ENCODE measurements at regions not wholly inside any gene's neighbourhood (a gene's known extent, or its start where the extent isn't known, plus 50 kb on each side); places are given as distances from the start of the nearest gene placed in this dataset.

GRCh38 chr16:85537795-85538401, 75.2 kb upstream of the GSE1 start (continued):
- TF ChIP-seq SIX1 (CRISPR knock-in tag; IDR thresholded peaks at IDR 0.05; ENCODE audit: borderline replicate concordance) (no peak), ZNF317 (CRISPR knock-in tag; IDR thresholded peaks at IDR 0.05) (0 out of 2 replicates have a peak, but pooled peaks have one; percentile 17), ZNF136 (CRISPR knock-in tag; IDR thresholded peaks at IDR 0.05; ENCODE audit: low read depth) (no peak), HMG20B (CRISPR knock-in tag; conservative IDR thresholded peaks at IDR 0.05) (no peak), CHD4 (IDR thresholded peaks at IDR 0.05; ENCODE audit: borderline replicate concordance, low read length) (no peak)

- WGBS (ENCODE audit: low lambda C conversion rate), result 80% methylated on average over 7 of the region's 7 CpGs
- Histone ChIP-seq H3K9me3 (ENCODE audit: low read length) (no peaks in the 10 kb centered on the region), H3K36me3 (replicated peaks in 1 of 2; ENCODE audit: control insufficient read depth in 1 of 2, insufficient read depth in 2 of 2, low read length in 2 of 2) (no peaks in the 10 kb centered on the region), H2AFZ (ENCODE audit: low read length) (no peak overlapping the region), H3K27ac (ENCODE audit: extremely low read length, insufficient read depth, low read length) (peak overlapping the region; percentile 90), H3K79me2 (ENCODE audit: insufficient read depth, low read length) (peaks cover 16% of the 10 kb centered on the region), H3K27me3 (ENCODE audit: control insufficient read depth in 1 of 2, insufficient read depth in 2 of 2, low read length in 2 of 2) (no peaks in the 10 kb centered on the region), H3K9ac (ENCODE audit: insufficient read depth, low read depth, low read length) (0 out of 2 replicates have a peak overlapping the region, but pooled peaks have one; percentile 71), H3K4me3 (replicated peaks in 1 of 3; ENCODE audit: insufficient read depth in 1 of 3, low read depth in 2 of 3, low read length in 3 of 3) (peak overlapping the region in 1 of 3 experiments; percentile 74; a peak in 1 of 6 replicates), H3K4me2 (ENCODE audit: low read depth, low read length) (peak overlapping the region; percentile 83), H4K20me1 (ENCODE audit: insufficient read depth, low read length) (no peaks in the 10 kb centered on the region), H3K4me1 (ENCODE audit: insufficient read depth, low read length) (peaks cover 97% of the 10 kb centered on the region)
- DNase-seq (ENCODE audit: low spot score) (no peak), FAIRE-seq (no peak), ATAC-seq (no peak)
- intact Hi-C loops (cut with micrococcal nuclease; ENCODE audit: unreplicated experiment) (no loop called here), in situ Hi-C loops (cut with HindIII; ENCODE audit: extremely low pct_ligation_motif_present, low pct_unique_long_range_greater_than_20kb) (no loop called here)
- ChIA-PET CTCF (ENCODE audit: low intra/inter-chr PET ratio, low total read pairs) (no interaction called here), POLR2A (interaction anchor here (1.3 to 8.4 kb wide), 5 partner anchors 10 to 23 kb away, joined by 5 to 227 read pairs (median 145); no protein-coding TSS in a partner anchor)
- BruUV-seq (replicated peaks), result no TSS peak
- TF ChIP-seq, protein P1, sequence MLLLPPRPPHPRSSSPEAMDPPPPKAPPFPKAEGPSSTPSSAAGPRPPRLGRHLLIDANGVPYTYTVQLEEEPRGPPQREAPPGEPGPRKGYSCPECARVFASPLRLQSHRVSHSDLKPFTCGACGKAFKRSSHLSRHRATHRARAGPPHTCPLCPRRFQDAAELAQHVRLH (CRISPR knock-in tag; IDR thresholded peaks at IDR 0.05; ENCODE audit: borderline replicate concordance, low read depth), result no peak
- TF ChIP-seq AHR (CRISPR knock-in tag; IDR thresholded peaks at IDR 0.05) (no peak), ZC3H13 (CRISPR knock-in tag; IDR thresholded peaks at IDR 0.05) (0 out of 2 replicates have a peak, but pooled peaks have one; percentile 51), SP4 (CRISPR knock-in tag; IDR thresholded peaks at IDR 0.05) (0 out of 2 replicates have a peak, but pooled peaks have one; percentile 22), ZNF7 (CRISPR knock-in tag; IDR thresholded peaks at IDR 0.05) (no peak), ZNF441 (CRISPR knock-in tag; IDR thresholded peaks at IDR 0.05; ENCODE audit: borderline replicate concordance) (0 out of 2 replicates have a peak, but pooled peaks have one; percentile 1), EED (CRISPR knock-in tag; IDR thresholded peaks at IDR 0.05) (0 out of 2 replicates have a peak, but pooled peaks have one; percentile 59), ZNF446 (CRISPR knock-in tag; IDR thresholded peaks at IDR 0.05) (no peak)
- TF ChIP-seq, protein P2, sequence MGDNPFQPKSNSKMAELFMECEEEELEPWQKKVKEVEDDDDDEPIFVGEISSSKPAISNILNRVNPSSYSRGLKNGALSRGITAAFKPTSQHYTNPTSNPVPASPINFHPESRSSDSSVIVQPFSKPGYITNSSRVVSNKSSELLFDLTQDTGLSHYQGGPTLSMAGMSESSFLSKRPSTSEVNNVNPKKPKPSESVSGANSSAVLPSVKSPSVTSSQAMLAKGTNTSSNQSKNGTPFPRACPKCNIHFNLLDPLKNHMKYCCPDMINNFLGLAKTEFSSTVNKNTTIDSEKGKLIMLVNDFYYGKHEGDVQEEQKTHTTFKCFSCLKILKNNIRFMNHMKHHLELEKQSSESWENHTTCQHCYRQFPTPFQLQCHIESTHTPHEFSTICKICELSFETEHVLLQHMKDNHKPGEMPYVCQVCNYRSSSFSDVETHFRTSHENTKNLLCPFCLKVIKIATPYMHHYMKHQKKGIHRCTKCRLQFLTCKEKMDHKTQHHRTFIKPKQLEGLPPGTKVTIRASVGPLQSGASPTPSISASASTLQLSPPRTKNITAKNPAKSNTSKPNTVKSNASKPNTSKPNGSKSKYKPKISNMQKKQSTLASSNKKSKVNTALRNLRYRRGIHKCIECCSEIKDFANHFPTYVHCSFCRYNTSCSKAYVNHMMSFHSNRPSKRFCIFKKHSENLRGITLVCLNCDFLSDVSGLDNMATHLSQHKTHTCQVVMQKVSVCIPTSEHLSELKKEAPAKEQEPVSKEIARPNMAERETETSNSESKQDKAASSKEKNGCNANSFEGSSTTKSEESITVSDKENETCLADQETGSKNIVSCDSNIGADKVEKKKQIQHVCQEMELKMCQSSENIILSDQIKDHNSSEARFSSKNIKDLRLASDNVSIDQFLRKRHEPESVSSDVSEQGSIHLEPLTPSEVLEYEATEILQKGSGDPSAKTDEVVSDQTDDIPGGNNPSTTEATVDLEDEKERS (CRISPR knock-in tag; IDR thresholded peaks at IDR 0.05), result 0 out of 2 replicates have a peak, but pooled peaks have one; percentile 3
- TF ChIP-seq, protein P3, sequence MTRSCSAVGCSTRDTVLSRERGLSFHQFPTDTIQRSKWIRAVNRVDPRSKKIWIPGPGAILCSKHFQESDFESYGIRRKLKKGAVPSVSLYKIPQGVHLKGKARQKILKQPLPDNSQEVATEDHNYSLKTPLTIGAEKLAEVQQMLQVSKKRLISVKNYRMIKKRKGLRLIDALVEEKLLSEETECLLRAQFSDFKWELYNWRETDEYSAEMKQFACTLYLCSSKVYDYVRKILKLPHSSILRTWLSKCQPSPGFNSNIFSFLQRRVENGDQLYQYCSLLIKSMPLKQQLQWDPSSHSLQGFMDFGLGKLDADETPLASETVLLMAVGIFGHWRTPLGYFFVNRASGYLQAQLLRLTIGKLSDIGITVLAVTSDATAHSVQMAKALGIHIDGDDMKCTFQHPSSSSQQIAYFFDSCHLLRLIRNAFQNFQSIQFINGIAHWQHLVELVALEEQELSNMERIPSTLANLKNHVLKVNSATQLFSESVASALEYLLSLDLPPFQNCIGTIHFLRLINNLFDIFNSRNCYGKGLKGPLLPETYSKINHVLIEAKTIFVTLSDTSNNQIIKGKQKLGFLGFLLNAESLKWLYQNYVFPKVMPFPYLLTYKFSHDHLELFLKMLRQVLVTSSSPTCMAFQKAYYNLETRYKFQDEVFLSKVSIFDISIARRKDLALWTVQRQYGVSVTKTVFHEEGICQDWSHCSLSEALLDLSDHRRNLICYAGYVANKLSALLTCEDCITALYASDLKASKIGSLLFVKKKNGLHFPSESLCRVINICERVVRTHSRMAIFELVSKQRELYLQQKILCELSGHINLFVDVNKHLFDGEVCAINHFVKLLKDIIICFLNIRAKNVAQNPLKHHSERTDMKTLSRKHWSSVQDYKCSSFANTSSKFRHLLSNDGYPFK (CRISPR knock-in tag; IDR thresholded peaks at IDR 0.05; ENCODE audit: borderline replicate concordance), result 0 out of 2 replicates have a peak, but pooled peaks have one; percentile 4
Observed at GRCh38 chr16:85539084-85539483, 74.0 kb upstream of the GSE1 start.
